ENCODE measurements at regions not wholly inside any gene's neighbourhood (a gene's known extent, or its start where the extent isn't known, plus 50 kb on each side); places are given as distances from the start of the nearest gene placed in this dataset.

DNA sequence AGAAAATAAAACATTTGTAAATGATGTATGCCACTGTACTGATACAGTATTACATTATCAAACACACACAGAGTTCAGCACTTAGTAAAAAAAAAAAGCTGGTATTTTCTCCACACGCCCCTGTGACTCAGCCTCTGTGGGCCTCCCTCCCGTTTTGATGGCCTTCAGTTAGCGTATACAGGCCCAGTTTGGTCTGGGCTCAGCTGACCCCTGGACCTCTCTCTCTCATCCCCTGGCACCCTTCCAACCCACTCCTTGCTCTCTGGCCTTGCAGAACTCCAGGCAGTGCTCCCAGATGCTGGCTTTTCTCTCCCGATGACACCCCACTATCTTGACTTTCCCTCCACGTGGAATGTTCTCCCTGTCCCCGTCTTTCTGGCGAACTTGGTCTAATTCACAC, 89.0 kb upstream of the LIMCH1 start:
- TF ChIP-seq, protein P1, sequence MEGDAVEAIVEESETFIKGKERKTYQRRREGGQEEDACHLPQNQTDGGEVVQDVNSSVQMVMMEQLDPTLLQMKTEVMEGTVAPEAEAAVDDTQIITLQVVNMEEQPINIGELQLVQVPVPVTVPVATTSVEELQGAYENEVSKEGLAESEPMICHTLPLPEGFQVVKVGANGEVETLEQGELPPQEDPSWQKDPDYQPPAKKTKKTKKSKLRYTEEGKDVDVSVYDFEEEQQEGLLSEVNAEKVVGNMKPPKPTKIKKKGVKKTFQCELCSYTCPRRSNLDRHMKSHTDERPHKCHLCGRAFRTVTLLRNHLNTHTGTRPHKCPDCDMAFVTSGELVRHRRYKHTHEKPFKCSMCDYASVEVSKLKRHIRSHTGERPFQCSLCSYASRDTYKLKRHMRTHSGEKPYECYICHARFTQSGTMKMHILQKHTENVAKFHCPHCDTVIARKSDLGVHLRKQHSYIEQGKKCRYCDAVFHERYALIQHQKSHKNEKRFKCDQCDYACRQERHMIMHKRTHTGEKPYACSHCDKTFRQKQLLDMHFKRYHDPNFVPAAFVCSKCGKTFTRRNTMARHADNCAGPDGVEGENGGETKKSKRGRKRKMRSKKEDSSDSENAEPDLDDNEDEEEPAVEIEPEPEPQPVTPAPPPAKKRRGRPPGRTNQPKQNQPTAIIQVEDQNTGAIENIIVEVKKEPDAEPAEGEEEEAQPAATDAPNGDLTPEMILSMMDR (conservative IDR thresholded peaks at IDR 0.05), result no peak
- TF ChIP-seq ZFX (IDR thresholded peaks at IDR 0.05), result no peak

Measured in C4-2B (cell line).